Gastroesophageal sphincter (tissue), 3 donors: ENCODE measurements at regions not wholly inside any gene's neighbourhood (a gene's known extent, or its start where the extent isn't known, plus 50 kb on each side); places are given as distances from the start of the nearest gene placed in this dataset.

Source experiments
- CTCF ChIP-seq, 4 experiments: fragments of 200-600 bp in 2 of 4; fragments of 450-650 bp in 2 of 4; sonication (generic) in 1 of 4; IDR thresholded peaks; one replicate each; pipeline ENCODE4 v1.5.1; 2017 to 2019; ENCODE audit warnings: antibody characterized with exemption in 4 of 4, mild to moderate bottlenecking in 2 of 4, moderate library complexity in 2 of 4
- EP300 ChIP-seq: sonication (generic); formaldehyde crosslinking; IDR thresholded peaks from one replicate; pipeline ENCODE4 v1.6.1; 2017; ENCODE audit warnings: antibody characterized with exemption, mild to moderate bottlenecking
- POLR2A ChIP-seq, 2 donors: fragments of 450-650 bp; IDR thresholded peaks; one replicate each; pipeline ENCODE4 v1.6.1; 2017; ENCODE audit warnings: antibody characterized with exemption in 2 of 2, mild to moderate bottlenecking in 2 of 2, moderate library complexity in 1 of 2
- POLR2AphosphoS5 ChIP-seq: sonication (generic); formaldehyde crosslinking; IDR thresholded peaks from one replicate; pipeline ENCODE4 v1.6.1; 2017; ENCODE audit warnings: antibody characterized with exemption

DNA sequence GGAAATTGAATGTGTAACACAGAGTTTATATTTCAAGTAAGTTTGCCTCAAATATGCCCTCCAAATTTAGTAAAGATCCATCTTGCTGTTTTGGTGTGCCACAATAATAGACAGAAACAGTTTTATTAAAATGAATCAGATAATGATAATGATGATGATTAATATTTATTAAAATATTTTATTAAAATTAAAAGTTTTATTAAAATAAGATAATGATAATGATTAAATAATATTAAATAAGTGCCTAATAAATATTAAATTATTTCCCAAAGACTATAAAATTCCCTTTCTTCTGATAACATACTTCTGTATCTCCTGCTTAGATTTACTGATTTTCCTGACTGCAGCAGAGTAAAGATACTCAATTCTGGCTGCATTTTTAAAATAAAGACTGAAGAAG, 134.5 kb downstream of the PRDM13 start:
- TF ChIP-seq POLR2A (IDR thresholded peaks at IDR 0.05) (no peak), CTCF (IDR thresholded peaks at IDR 0.05) (no peak), EP300 (no peak), POLR2AphosphoS5 (no peak)
